ENCODE measurements at regions not wholly inside any gene's neighbourhood (a gene's known extent, or its start where the extent isn't known, plus 50 kb on each side); places are given as distances from the start of the nearest gene placed in this dataset.

GRCh38 chr10:91090761-91091529, 129.5 kb upstream of the PCGF5 start:
- TF ChIP-seq CTCF (IDR thresholded peaks at IDR 0.05) (peak; percentile 23), POLR2AphosphoS5 (IDR thresholded peaks at IDR 0.05; ENCODE audit: low read depth, low read length) (no peak), SIN3A (IDR thresholded peaks at IDR 0.05; ENCODE audit: borderline replicate concordance, insufficient read depth, low read depth, low read length) (no peak), REST (IDR thresholded peaks at IDR 0.05; ENCODE audit: insufficient read depth in 1 of 2, low read depth in 2 of 2, low read length in 1 of 2) (no peak), TCF7L2 (IDR thresholded peaks at IDR 0.05; ENCODE audit: low read depth, low read length) (no peak)
